ENCODE measurements at regions not wholly inside any gene's neighbourhood (a gene's known extent, or its start where the extent isn't known, plus 50 kb on each side); places are given as distances from the start of the nearest gene placed in this dataset.

GRCh38 chr3:124562769-124563168 is 167.5 kb upstream of the UMPS start:
- no peak overlapping the region for H2AFZ ChIP-seq (ENCODE audit: low read length)
- in situ Hi-C loops (cut with HindIII; ENCODE audit: extremely low pct_ligation_motif_present, low pct_unique_long_range_greater_than_20kb): loop anchor here (5.0 to 10.0 kb wide), 2 partner anchors 125 to 342 kb away; no protein-coding TSS in a partner anchor
- no peak for DNase-seq (ENCODE audit: low spot score)
- H3K36me3 ChIP-seq (replicated peaks in 1 of 2; ENCODE audit: control insufficient read depth in 1 of 2, insufficient read depth in 2 of 2, low read length in 2 of 2): no peaks in the 10 kb centered on the region
- H3K27me3 ChIP-seq (ENCODE audit: control insufficient read depth in 1 of 2, insufficient read depth in 2 of 2, low read length in 2 of 2): peaks cover 0 to 33% of the 10 kb centered on the region in 2 experiments; a peak in 3 of 5 replicates
- POLR2A ChIA-PET: no interaction called here
- no peak overlapping the region for H3K4me3 ChIP-seq (replicated peaks in 1 of 3; ENCODE audit: insufficient read depth in 1 of 3, low read depth in 2 of 3, low read length in 3 of 3)
- H4K20me1 ChIP-seq (ENCODE audit: insufficient read depth, low read length): no peaks in the 10 kb centered on the region
- TF ChIP-seq NFATC3 (CRISPR knock-in tag; IDR thresholded peaks at IDR 0.05) (no peak), ZSCAN21 (CRISPR knock-in tag; IDR thresholded peaks at IDR 0.05; ENCODE audit: borderline replicate concordance) (no peak), CENPX (CRISPR knock-in tag; IDR thresholded peaks at IDR 0.05) (no peak), POGZ (CRISPR knock-in tag; IDR thresholded peaks at IDR 0.05) (no peak), ZNF430 (CRISPR knock-in tag; IDR thresholded peaks at IDR 0.05) (no peak), MED13 (CRISPR knock-in tag; IDR thresholded peaks at IDR 0.05) (no peak), GTF2F1 (IDR thresholded peaks at IDR 0.05; ENCODE audit: low read length) (no peak), ARNTL (CRISPR knock-in tag; IDR thresholded peaks at IDR 0.05) (no peak), ZNF569 (CRISPR knock-in tag; IDR thresholded peaks at IDR 0.05; ENCODE audit: borderline replicate concordance) (no peak)
- TF ChIP-seq, protein P1, sequence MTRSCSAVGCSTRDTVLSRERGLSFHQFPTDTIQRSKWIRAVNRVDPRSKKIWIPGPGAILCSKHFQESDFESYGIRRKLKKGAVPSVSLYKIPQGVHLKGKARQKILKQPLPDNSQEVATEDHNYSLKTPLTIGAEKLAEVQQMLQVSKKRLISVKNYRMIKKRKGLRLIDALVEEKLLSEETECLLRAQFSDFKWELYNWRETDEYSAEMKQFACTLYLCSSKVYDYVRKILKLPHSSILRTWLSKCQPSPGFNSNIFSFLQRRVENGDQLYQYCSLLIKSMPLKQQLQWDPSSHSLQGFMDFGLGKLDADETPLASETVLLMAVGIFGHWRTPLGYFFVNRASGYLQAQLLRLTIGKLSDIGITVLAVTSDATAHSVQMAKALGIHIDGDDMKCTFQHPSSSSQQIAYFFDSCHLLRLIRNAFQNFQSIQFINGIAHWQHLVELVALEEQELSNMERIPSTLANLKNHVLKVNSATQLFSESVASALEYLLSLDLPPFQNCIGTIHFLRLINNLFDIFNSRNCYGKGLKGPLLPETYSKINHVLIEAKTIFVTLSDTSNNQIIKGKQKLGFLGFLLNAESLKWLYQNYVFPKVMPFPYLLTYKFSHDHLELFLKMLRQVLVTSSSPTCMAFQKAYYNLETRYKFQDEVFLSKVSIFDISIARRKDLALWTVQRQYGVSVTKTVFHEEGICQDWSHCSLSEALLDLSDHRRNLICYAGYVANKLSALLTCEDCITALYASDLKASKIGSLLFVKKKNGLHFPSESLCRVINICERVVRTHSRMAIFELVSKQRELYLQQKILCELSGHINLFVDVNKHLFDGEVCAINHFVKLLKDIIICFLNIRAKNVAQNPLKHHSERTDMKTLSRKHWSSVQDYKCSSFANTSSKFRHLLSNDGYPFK (CRISPR knock-in tag; IDR thresholded peaks at IDR 0.05; ENCODE audit: borderline replicate concordance): no peak
- no peak overlapping the region for H3K4me2 ChIP-seq (ENCODE audit: low read depth, low read length)
- BruUV-seq (replicated peaks): no TSS peak
- no peaks in the 10 kb centered on the region for H3K79me2 ChIP-seq (ENCODE audit: insufficient read depth, low read length)
- no peaks in the 10 kb centered on the region for H3K9me3 ChIP-seq (ENCODE audit: low read length)
- no peak for FAIRE-seq
- 78% methylated on average over 13 of the region's 14 CpGs for WGBS (ENCODE audit: low lambda C conversion rate)
- peaks cover 16% of the 10 kb centered on the region for H3K4me1 ChIP-seq (ENCODE audit: insufficient read depth, low read length)
- no peak overlapping the region for H3K27ac ChIP-seq (ENCODE audit: extremely low read length, insufficient read depth, low read length)
- ATAC-seq: no peak
- CTCF ChIA-PET (ENCODE audit: low intra/inter-chr PET ratio, low total read pairs): no interaction called here
- intact Hi-C loops (cut with micrococcal nuclease; ENCODE audit: unreplicated experiment): loop anchor here (10.0 kb wide), 1 partner anchor 182 kb away; no protein-coding TSS in a partner anchor
- no peak overlapping the region for H3K9ac ChIP-seq (ENCODE audit: insufficient read depth, low read depth, low read length)

Data from HepG2 (cell line).